ENCODE measurements at regions not wholly inside any gene's neighbourhood (a gene's known extent, or its start where the extent isn't known, plus 50 kb on each side); places are given as distances from the start of the nearest gene placed in this dataset.
"Not testable (repeated sequence)": the region's sequence is repeated elsewhere in the genome, so short reads cannot be mapped to it uniquely, and the experiment has no call there.

GRCh38 chr18:43787721-43788120, 510.4 kb upstream of the SYT4 start:
- TF ChIP-seq CTCF (conservative IDR thresholded peaks at IDR 0.05; ENCODE audit: low read depth, low read length); EZH2 (IDR thresholded peaks at IDR 0.05; ENCODE audit: borderline replicate concordance, low read depth, low read length, poor library complexity, severe bottlenecking): not testable (repeated sequence)

All from A673 (cell line).